ENCODE measurements at regions not wholly inside any gene's neighbourhood (a gene's known extent, or its start where the extent isn't known, plus 50 kb on each side); places are given as distances from the start of the nearest gene placed in this dataset.

DNA sequence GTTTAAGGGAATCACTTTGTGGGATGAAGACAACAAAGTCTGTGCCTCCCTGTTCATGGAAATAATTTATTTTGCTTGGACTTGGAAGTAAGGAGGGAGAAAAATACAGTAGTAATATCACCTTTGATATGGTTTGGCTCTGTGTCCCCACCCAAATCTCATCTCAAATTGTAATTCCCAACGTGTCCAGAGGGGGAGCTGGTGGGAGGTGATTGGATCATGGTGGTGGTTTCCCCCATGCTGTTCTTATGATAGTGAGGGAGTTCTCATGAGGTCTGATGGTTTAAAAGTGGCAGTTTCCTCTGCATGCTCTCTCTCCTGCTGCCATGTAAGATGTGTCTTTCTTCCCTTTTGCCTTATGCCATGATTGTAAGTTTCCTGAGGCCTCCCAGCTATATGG, 460.7 kb downstream of the NOVA1 start:
- TF ChIP-seq, protein P1, sequence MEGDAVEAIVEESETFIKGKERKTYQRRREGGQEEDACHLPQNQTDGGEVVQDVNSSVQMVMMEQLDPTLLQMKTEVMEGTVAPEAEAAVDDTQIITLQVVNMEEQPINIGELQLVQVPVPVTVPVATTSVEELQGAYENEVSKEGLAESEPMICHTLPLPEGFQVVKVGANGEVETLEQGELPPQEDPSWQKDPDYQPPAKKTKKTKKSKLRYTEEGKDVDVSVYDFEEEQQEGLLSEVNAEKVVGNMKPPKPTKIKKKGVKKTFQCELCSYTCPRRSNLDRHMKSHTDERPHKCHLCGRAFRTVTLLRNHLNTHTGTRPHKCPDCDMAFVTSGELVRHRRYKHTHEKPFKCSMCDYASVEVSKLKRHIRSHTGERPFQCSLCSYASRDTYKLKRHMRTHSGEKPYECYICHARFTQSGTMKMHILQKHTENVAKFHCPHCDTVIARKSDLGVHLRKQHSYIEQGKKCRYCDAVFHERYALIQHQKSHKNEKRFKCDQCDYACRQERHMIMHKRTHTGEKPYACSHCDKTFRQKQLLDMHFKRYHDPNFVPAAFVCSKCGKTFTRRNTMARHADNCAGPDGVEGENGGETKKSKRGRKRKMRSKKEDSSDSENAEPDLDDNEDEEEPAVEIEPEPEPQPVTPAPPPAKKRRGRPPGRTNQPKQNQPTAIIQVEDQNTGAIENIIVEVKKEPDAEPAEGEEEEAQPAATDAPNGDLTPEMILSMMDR (IDR thresholded peaks at IDR 0.05 in 8 of 11, conservative IDR thresholded peaks at IDR 0.05 in 3 of 11): no peak
- no peak for TF ChIP-seq POLR2A (IDR thresholded peaks at IDR 0.05)
